Activated CD4-positive, CD25-positive, alpha-beta regulatory T cell (primary cell): ENCODE measurements at regions not wholly inside any gene's neighbourhood (a gene's known extent, or its start where the extent isn't known, plus 50 kb on each side); places are given as distances from the start of the nearest gene placed in this dataset.

Source experiments
- DNase-seq, 4 experiments: peaks; one replicate each; lab custom pipeline; 2025; lab: John Stamatoyannopoulos, UW

DNA sequence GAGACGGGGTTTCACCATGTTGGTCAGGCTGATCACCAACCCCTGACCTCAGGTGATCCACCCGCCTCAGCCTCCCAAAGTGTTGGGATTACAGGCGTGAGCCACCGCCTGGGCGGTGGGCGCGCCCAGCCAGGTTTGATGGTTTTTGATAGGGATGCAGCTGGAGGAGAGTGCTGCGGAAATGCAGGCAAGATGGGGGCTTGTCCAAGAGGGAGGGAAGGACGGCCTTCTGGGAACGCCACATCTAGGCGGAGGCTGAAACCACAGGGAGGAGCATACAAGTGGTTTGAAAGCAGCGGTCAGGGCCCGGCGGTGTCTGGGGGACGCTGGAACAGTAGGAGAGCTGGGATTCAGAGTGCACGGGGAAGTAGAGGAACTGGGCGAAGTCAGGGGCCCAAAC lies 134.6 kb downstream of the VRK1 start:
- DNase-seq: no peak

- no peak for DNase-seq
These were observed 137.6 kb downstream of the VRK1 start for GRCh38 chr14:96934638-96935330.

DNA sequence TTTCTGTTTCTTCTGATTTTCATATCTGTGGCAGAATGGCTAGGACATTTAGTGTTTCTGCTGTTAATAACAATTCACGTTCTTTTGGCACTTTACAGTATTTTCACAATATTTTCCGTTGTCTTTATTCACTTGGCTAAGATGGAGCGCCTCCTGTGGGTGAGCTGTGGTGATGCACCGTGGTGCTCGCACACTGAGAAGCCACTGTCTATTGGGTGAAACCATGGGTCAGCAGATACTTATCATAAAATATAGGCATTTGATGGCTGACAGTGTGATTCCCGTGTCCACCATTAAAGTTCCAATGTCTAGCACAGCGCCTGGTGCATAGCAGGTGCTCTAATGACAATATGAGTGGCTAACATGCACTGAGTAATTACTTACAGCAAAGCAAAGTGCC lies 141.8 kb downstream of the VRK1 start:
- DNase-seq: no peak

- no peak for DNase-seq
These were observed 142.8 kb downstream of the VRK1 start for GRCh38 chr14:96940009-96940408.

- DNase-seq: no peak
These were observed 147.1 kb downstream of the VRK1 start for GRCh38 chr14:96944297-96944696.

GRCh38 chr14:96945721-96946120 lies 148.5 kb downstream of the VRK1 start:
- DNase-seq: no peak

GRCh38 chr14:96949594-96949993 lies 152.4 kb downstream of the VRK1 start:
- DNase-seq: no peak

GRCh38 chr14:96951511-96951910 lies 154.3 kb downstream of the VRK1 start:
- no peak for DNase-seq

DNA sequence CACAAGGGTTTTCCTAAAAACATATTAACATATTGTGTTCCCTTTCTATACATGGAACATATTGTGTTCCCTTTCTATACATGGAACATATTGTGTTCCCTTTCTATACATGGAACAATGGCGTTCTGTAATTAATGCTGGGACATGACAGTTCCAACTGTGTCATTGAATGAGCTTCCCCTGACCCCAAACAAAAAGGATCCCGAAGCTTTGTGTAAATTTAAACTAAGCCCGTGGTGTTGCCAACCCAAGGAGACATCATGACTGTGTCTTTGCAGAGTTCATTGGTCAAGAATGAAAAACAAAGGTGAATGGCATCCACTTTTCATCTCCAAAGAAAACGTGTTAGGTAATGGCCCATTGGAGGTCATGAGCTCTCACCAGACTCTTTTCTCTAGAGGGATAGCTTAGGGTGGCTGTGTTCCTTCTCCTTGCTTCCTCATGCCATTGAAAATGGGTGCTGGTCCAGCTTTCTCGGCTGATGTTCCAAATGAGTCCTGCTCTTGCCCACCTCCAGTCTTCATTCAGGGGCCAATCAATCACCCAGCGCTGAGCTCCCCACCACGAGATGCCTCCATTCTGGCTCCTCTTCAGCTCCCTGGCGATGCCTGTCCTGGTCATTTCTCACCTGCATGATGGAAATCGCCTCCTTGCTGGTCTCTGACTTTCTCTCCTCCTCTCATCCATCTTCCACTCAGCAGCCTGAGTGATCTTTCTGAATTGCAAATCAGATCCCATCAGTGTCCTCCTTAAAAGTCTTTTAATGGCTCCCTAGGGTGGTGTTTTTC lies 156.1 kb downstream of the VRK1 start:
- DNase-seq: no peak

DNA sequence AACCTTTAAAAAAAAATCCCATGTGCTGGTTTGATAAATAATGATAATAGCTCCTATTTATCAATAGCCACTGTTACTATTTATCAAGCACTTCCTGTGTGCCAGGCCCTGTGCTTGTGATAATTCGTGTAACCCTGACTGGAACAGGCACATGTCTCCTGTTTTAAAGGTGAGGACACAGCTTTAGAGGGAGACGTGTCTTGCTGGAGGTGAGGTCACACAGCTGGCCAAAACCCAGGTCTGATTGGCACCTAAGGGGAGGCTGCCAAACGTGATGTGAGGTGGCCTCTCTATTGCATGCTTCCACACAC lies 156.6 kb downstream of the VRK1 start:
- DNase-seq: no peak

GRCh38 chr14:96956464-96957239 lies 159.5 kb downstream of the VRK1 start:
- DNase-seq: no peak

DNA sequence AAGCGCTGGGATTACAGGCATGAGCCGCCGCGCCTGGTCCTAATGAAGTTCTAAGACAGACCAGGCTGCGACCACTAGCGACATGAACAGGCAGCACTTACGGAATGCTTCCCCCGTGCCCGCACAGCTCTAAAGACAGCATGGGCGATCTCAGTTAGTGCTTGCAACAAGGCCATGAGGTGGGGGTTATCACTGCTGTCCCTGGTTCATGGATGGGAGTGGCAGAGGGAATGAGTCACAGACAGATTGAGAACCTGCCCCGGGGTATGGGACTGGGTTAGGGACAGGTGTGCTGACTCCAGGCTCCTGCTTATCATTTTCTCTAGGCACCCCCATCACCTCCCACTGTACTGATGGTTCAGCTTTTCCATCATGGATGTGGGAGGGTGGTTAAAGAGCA lies 160.9 kb downstream of the VRK1 start:
- DNase-seq: no peak

DNA sequence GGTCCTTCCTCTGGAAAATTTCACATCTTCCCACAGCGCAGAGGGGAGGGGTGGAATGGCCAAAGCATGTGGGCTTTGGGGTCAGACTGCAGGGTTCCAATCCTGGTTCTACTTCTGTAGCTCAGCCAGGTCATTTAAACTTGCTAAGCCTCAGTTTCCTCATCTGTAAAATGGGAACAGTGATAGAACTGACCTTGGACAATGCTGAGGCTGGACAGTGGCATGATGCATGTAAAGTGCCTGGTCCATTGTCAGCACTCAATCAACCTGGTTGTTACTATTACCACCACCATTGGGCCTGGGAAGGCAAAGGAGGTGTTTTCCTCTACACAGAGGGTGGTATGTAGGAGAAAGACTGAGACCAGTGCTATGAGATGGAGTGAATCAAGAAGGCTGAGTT lies 162.8 kb downstream of the VRK1 start:
- DNase-seq: no peak

- DNase-seq: no peak
These were observed 163.5 kb downstream of the VRK1 start for GRCh38 chr14:96960598-96961116.

DNA sequence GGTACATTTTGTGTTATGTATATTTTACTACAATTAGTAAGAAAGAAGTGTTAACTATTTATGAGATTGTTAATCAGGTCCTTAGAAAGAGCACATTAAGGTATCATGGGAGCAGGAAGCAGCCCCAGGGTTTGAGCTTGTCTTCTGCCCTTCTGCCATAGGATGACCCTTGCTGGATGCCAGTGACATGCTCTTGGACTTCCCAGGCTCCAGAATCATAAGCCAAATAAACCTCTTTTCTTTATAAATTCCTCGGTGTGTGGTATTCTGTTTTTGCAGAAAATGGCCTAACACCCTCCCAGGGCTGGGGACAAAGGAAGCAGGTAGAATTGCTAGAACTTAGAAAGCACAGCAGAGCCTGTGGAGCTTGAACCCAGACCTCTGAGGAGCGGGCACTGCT lies 164.7 kb downstream of the VRK1 start:
- DNase-seq: no peak

DNA sequence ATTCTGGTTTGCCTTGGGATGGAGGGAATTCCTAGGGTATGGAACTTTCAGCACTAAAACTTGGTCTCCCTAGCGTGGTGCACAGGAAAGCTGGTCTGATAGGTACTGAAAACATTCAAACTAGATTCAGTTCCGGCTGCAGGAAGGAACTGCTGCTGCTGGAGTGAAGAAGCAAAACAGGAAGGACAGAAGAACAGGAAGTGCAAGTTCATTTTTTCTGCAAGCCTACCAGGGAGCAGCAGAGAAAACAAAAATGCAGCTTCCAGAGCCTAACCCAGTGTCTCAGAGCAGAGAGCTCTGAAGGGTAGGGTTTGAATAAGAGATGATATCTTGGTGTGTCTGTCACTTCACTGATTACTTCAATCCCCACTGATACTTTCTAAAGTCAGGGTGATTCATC lies 165.2 kb downstream of the VRK1 start:
- DNase-seq: no peak

GRCh38 chr14:96964726-96965415 lies 167.7 kb downstream of the VRK1 start:
- no peak for DNase-seq

GRCh38 chr14:96965885-96966595 lies 168.9 kb downstream of the VRK1 start:
- no peak for DNase-seq

- DNase-seq: no peak
These were observed 177.9 kb downstream of the VRK1 start for GRCh38 chr14:96975116-96975515.

DNA sequence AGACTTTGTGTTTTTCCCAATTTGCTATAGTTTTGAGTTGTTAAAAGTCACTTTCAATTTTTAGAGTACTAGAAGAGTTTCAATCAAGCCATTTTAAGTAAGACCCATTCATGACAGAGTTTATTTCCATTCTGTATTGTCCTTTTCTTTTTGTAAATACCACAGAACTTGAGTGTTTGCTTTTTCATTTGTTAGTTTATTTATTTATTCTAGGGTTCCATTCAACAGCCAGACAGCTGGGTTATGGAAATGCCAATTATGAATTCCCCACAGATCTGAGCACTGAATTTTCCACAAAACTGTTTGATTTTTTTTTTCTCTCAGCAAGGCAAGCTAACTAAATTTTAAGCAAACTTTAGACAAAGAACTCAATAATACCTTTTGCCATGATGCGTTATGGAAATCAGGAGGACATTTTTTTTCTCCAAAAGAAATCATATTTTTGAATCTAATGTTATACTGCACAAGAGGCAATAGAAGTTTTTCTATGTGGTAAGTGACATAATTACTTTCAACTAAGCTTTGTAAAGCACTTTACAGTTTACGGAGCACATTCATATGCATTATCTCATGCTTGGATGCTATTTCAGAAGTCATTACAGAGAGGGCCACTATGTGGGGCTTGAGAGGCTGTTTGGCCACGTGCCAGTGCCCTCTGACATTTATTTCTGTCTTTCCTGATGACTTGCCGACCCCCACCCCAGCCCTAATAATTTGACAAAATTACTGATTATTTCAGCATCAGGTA lies 181.5 kb downstream of the VRK1 start:
- no peak for DNase-seq

- no peak for DNase-seq
These were observed 182.5 kb downstream of the VRK1 start for GRCh38 chr14:96979611-96980074.
